ENCODE measurements at regions not wholly inside any gene's neighbourhood (a gene's known extent, or its start where the extent isn't known, plus 50 kb on each side); places are given as distances from the start of the nearest gene placed in this dataset.

DNA sequence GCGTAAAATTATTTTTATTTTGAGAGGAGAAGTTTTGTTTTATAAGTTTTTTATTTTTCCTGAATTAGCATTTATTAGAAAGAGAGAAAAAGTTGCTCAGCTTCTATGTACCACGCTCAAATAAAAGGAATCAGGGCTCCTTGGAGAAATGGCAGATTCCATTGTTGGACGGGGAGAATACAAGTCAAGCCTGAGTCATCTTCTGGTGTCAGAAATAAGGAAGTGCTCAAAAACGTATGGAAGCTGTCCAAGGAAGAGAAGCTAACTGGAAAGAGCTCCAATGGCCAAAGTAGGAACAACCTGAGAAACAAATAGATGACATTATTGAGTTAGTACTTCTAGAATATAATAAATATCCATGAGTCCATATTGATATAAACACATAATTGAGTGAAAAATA is 89.3 kb upstream of the NEIL3 start:
- Histone ChIP-seq H3K27me3 (no peaks in the 10 kb centered on the region), H3K27ac (no peak overlapping the region), H3K36me3 (no peaks in the 10 kb centered on the region), H3K4me1 (no peaks in the 10 kb centered on the region), H3K9me3 (no peaks in the 10 kb centered on the region), H3K4me3 (no peak overlapping the region)
- TF ChIP-seq POLR2A (IDR thresholded peaks at IDR 0.05): no peak
- TF ChIP-seq, protein P1, sequence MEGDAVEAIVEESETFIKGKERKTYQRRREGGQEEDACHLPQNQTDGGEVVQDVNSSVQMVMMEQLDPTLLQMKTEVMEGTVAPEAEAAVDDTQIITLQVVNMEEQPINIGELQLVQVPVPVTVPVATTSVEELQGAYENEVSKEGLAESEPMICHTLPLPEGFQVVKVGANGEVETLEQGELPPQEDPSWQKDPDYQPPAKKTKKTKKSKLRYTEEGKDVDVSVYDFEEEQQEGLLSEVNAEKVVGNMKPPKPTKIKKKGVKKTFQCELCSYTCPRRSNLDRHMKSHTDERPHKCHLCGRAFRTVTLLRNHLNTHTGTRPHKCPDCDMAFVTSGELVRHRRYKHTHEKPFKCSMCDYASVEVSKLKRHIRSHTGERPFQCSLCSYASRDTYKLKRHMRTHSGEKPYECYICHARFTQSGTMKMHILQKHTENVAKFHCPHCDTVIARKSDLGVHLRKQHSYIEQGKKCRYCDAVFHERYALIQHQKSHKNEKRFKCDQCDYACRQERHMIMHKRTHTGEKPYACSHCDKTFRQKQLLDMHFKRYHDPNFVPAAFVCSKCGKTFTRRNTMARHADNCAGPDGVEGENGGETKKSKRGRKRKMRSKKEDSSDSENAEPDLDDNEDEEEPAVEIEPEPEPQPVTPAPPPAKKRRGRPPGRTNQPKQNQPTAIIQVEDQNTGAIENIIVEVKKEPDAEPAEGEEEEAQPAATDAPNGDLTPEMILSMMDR (IDR thresholded peaks at IDR 0.05): no peak
- DNase-seq: no peak
- intact Hi-C loops (cut with DNase I; ENCODE audit: low total_unique reads): no loop called here

DNA sequence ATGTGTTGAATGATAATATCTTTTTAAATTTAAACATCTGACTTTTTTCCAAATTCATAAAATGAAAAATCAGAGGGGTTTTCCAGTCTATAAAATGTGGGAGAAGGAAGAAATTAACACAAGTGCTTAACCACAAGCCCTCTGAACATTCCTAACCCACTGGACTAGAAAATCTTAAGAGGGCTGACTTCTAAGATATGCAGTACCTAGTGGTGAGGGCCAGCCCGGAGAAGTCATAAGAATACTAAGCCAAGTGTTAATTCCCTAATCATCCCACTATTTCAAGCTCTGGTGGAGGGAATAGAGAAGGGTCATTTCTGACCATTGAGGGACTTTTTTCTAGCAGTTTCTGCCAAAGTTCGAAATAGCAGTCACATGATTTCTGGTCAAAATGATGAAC is 86.9 kb upstream of the NEIL3 start:
- Histone ChIP-seq H3K27me3 (no peaks in the 10 kb centered on the region), H3K4me3 (no peak overlapping the region), H3K36me3 (no peaks in the 10 kb centered on the region), H3K9me3 (no peaks in the 10 kb centered on the region), H3K27ac (no peak overlapping the region), H3K4me1 (no peaks in the 10 kb centered on the region)
- no peak for DNase-seq
- TF ChIP-seq POLR2A (IDR thresholded peaks at IDR 0.05): no peak
- TF ChIP-seq, protein P1 (IDR thresholded peaks at IDR 0.05): no peak
- intact Hi-C loops (cut with DNase I; ENCODE audit: low total_unique reads): no loop called here

DNA sequence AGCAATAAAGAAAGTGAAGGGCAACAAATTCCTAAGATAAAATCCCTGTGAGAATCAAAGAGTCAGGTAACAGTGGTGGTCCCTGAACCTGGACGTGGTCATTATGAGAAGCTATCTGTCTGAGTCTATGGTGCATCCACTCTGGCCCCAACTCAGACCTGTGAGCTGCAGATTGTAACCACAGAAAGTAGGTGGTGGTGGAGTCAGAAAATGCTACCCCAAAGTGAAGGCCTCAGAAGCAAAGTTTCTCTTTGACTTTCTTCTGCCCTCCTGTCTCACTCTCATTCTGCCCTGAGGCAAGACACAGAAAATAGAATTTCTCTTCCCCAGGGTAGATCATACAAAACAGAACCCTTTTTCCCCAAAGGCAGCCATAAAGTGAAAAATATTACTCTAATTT is 84.1 kb upstream of the NEIL3 start:
- DNase-seq: no peak
- H3K27ac ChIP-seq: no peak overlapping the region
- H3K36me3 ChIP-seq: no peaks in the 10 kb centered on the region
- no peaks in the 10 kb centered on the region for H3K9me3 ChIP-seq
- intact Hi-C loops (cut with DNase I; ENCODE audit: low total_unique reads): no loop called here
- H3K4me1 ChIP-seq: no peaks in the 10 kb centered on the region
- no peak overlapping the region for H3K4me3 ChIP-seq
- TF ChIP-seq, protein P1 (IDR thresholded peaks at IDR 0.05): no peak
- no peak for TF ChIP-seq POLR2A (IDR thresholded peaks at IDR 0.05)
- no peaks in the 10 kb centered on the region for H3K27me3 ChIP-seq

DNA sequence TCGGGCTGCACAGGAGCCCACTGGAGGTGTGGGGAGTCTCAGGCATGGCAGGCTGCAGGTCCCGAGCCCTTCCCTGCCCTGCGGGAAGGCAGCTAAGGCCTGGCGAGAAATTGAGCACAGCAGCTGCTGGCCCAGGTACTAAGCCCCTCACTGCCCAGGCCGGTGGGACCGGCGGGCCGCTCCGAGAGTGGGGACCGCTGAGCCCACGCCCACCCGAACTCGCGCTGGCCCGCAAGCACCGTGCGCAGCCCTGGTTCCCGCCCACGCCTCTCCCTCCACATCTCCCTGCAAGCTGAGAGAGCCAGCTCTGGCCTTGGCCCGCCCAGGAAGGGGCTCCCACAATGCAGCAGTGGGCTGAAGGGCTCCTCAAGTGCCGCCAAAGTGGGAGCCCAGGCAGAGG is 82.0 kb upstream of the NEIL3 start:
- intact Hi-C loops (cut with DNase I; ENCODE audit: low total_unique reads): no loop called here

DNA sequence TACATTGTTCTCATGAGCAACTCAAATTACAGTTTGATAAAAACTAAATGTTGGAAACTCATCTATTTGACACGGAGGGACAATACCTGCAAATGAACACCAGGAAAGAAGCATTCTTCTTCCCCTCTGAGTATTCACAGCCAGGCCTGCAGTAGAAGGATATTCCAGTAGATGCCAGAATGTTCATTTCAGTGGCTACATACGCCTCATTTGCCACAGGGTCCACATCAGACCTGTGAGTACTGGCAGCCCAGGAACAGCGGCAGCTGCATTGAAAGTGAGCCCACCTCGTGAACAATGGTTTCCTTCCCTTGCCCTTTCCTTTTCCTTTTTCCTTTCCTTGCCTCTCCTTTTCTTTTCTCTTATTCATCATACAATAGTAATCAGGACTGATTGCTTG is 81.1 kb upstream of the NEIL3 start:
- Histone ChIP-seq H3K4me1 (no peaks in the 10 kb centered on the region), H3K9me3 (no peaks in the 10 kb centered on the region), H3K27ac (no peak overlapping the region), H3K36me3 (no peaks in the 10 kb centered on the region), H3K27me3 (no peaks in the 10 kb centered on the region), H3K4me3 (no peak overlapping the region)
- no peak for TF ChIP-seq POLR2A (IDR thresholded peaks at IDR 0.05)
- TF ChIP-seq, protein P1 (IDR thresholded peaks at IDR 0.05): no peak
- DNase-seq: no peak
- intact Hi-C loops (cut with DNase I; ENCODE audit: low total_unique reads): no loop called here

More for the DNA sequence above, 82.0 kb upstream of the NEIL3 start:
- no peak for TF ChIP-seq POLR2A (IDR thresholded peaks at IDR 0.05)
- TF ChIP-seq, protein P1 (IDR thresholded peaks at IDR 0.05): no peak
- Histone ChIP-seq H3K4me1 (no peaks in the 10 kb centered on the region), H3K9me3 (no peaks in the 10 kb centered on the region), H3K4me3 (no peak overlapping the region), H3K36me3 (no peaks in the 10 kb centered on the region), H3K27me3 (no peaks in the 10 kb centered on the region), H3K27ac (no peak overlapping the region)
- no peak for DNase-seq

Measured in uterus (tissue), 3 donors.